Stimulated activated CD8-positive, alpha-beta memory T cell treated with anti-CD3 and anti-CD28 coated beads, Interleukin-2, amount 100 ng/mL, for 1 hour (primary cell): ENCODE measurements at regions not wholly inside any gene's neighbourhood (a gene's known extent, or its start where the extent isn't known, plus 50 kb on each side); places are given as distances from the start of the nearest gene placed in this dataset.
A peak's percentile ranks its signal among the peaks of the same experiment; 100 is the strongest.
"Not testable (repeated sequence)": the region's sequence is repeated elsewhere in the genome, so short reads cannot be mapped to it uniquely, and the experiment has no call there.

ENCODE experiments used
- DNase-seq, 2 donors: peaks; one replicate each; pipeline ENCODE4 v3.0.0-alpha.2; 2020; ENCODE audit warnings: low read depth in 2 of 2

DNA sequence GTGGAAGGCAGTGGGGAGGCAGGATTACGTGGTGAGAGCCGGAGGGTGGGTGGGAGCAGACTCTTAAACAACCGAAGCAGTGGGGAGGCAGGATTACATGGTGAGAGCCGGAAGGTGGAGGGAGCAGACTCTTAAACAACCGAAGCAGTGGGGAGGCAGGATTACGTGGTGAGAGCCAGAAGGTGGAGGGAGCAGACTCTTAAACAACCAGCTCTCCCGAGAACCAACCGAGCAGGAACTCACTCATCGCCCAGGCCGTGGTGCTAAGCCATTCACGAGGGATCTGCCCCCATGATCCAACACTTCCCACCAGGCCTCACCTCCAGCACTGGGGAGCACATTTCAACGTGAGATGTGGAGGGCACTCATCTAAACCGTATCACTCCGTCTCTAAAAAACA is 87.7 kb downstream of the RTP5 start:
- DNase-seq = no peak

DNA sequence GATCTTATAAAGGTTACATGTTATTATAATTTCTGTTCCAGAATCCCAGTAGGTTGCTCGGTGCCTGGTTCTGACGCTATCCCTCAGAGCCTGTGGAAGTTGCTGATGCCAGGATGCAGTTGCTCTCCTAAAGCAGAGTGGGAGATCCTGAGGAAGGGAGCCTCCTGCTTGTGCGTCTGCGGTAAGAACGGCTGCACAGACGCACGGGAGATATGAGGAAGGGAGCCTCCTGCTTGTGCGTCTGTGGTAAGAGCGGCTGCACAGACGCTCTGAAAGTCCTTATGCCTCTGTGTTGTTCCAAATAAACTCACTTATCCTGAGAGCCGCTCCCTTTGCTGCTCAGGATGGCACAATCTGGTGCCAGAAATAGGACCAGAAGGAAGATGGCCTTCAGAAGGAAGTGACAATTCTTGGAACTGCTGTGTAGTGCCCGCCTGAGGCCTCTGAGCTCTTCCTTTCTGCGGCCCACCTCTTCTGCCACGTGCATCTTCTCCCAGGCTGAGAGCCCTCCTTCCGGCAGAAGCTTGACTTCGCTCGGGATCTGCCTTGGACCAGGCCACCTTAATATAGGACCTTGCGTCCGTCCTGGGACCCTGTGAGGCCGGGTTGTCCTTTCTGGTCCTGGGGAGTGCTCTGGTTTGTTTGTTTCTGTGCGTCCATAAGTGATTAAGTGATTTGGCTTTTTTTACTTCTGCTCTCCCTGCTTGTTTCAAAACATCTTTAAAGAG is 89.5 kb downstream of the RTP5 start:
- DNase-seq = no peak

DNA sequence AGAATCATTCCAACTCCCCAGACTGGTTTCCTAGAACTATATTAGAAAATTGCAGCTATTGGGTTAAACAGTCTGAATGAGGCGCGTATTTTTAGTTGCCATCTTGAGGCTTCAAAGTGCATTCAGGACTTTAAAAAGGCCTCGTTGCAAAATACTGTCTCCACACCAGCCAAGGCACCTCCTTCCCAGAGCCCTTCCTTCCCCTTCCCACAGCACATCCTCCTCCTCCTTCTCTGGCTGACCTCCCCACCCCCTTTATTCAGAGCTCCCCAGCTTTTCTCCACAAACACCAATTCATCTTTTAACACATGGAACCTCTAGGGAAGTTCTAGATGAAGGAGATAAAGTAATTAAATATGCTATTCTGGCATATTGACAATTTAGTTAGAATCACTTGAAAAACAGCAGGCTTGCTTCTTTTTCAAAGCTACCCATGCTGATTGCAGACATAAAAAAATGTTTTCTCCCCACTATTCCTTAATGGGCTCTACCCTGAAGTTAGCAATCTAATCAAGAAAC is 90.3 kb downstream of the RTP5 start:
- DNase-seq = no peak

DNA sequence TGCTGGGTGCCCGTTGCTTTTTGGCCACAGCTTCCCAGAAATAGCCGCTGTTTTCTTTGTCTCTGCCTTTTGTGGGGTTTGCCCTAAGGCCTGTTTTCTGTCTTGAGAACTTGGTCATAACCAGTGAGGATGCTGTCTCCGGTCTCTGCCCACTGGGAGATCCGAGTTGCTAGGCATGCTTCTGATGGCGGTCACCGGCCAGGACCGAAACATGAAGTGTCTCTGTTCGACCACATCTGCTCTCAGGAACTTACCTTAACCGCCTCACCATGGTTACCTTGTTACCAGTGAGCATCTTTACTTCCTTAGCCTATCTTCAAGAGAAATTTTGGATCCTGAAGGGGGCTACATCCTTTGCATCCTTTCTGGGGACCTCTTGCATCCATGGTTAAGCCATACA is 91.9 kb downstream of the RTP5 start:
- no peak for DNase-seq

DNA sequence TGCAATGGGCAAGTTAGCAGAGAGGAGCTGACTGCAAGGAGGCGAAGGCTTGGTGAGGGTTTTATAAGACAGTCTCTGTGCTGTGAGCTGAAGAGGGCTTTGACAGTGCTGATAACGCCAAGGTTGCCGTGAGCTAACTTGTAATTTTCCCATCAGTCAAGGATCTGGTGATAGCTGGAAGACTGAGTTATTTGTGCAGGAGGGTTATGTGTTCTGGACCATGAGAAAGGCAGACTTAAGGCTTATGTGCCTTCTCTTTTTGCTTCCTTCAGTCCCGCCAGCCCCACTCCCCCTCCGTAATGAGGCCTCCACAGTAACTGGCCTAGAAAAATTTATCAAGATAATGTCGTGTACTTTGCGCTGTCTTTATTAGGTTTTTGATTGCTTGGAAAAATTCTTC is 94.6 kb downstream of the RTP5 start:
- DNase-seq = no peak

DNA sequence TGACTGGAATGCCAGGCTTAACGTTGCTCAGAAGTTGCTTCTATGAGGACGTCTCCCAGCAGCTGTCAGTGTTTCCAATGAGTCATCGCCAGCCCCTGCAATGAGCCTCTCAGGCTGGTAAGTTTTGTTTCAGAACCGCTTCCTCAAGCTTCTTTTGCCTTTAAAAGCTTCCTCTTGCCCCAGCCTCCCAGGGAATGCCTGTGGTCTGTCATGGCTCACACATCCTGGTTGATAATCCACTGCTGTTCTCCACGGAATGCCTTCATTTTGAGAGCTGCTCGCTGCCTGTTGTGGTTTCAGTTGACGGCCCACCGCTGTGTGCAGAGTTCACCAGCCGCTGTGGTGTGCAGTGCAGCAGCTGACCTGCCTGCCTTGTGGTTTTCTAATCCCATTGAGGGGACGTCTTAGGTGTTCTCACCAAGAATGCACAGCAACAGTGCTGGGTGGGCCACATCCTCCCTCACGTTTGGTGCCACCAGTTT is 96.4 kb downstream of the RTP5 start:
- DNase-seq = peak; percentile 43 to 46

DNA sequence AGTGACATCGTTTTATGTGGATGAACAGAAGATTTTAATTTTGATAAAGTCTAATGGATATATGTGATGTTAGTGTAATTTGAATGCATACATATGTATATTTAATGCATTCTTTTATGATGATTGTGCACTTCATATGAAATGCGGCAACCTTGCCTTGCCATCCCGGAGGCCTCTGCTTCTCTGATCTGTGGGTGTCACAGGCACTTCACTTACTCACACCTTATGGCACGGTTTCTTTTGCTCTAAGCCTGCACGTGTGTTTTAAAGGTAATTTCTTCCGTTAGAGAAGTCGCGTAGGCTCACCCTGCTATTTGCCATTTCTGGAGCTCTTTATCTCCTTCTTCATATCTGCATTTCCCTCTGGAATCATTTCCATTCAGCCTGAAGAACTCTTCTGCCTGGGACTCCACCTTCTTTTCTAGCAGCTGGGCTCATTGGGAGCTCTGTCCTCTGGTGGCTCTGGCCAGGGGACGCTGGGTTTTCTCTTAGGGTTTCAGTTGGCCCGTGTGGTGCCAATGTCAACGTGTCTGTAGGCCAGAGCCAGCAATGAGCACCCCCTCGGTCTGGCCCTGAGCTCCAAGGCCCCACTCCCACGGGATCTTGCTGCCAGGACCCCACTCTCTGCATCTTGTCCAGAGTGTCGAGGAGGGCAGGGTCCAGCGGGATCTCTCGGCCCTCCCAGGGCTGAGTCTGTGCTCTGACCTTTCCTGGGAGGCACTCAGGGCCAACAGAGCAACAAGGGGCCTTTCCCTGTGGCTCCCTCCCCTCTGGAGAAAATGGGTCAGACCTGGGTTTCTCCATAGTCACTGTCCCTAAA is 97.3 kb downstream of the RTP5 start:
- DNase-seq = no peak

DNA sequence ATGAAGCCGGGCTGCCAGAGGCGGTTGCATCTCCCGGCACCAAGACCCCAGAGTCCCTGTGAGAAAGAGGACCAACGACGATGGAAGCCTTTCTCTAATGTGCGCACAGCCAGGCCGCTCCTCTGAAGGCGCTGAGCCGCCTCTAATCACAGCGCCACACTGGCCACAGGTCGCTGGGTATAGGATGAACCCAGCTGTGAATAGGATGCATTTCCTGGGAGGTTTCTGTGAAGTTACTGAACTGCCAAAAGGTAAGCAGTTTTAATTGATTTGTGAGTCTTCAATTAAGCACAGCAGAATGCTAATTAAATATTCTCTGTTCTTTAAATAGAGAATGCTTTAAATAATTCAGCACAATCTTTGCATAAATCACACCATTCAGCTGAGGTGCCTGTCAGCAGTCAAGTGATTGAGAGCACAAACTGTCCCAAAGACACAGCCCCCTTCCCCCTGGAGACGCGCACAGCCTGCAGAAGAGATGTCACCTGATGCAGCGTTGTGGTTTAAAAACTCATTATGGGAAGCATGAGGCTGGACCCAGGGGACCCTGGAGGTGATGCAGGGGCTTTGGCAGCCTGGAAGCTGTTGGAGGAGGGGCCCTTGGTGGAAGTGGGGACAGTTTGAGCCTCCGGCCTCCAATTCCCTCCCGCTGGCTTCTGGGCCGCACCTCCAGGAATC is 98.1 kb downstream of the RTP5 start:
- DNase-seq = no peak

DNA sequence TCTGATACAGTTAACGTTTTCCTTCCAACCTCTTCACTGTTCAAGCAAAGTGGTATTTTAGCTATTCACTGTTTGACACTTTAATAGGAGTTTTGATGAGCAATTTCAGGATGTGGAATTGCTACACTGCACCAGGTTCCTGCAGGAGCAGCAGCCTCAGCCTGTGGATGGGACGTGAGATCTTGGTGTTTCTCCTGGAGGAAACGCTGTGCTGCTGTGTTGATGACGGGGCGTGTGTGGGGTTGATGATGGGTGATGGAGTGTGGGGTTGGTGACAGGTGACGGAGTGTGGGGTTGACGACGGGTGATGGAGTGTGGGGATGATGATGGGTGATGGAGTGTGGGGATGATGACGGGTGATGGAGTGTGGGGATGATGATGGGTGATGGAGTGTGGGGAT is 98.9 kb downstream of the RTP5 start:
- no peak for DNase-seq

DNA sequence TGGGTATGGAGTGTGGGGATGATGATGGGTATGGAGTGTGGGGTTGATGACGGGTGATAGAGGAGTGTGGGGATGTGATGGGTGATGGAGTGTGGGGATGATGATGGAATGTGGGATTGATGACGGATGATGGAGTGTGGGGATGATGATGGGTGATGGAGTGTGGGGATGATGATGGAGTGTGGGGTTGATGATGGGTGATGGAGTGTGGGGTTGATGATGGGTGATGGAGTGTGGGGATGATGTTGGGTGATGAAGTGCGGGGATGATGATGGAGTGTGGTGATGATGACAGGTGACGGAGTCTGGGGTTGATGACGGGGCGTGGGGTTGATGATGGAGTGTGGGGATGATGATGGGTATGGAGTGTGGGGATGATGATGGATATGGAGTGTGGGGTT is 99.7 kb downstream of the RTP5 start:
- not testable (repeated sequence) for DNase-seq

DNA sequence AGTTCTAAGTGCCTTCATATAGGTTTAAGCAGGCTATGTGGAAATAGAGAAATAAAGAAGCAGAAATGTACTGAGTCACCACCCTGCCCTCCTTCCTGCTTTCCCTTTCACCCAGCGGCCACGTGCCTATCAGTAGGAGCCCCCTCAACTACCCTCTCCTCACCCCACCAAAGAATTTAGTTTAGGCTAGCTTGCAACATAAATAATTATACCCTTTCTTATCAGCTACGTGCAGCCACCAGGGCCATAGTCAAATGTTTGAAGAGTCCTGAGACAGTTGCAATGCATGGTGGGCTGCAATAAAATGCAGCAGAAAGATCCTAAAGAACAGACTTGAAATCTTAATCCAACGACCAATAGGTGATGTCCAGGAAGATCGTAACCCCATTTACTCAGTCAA is 101.2 kb downstream of the RTP5 start:
- DNase-seq = no peak

DNA sequence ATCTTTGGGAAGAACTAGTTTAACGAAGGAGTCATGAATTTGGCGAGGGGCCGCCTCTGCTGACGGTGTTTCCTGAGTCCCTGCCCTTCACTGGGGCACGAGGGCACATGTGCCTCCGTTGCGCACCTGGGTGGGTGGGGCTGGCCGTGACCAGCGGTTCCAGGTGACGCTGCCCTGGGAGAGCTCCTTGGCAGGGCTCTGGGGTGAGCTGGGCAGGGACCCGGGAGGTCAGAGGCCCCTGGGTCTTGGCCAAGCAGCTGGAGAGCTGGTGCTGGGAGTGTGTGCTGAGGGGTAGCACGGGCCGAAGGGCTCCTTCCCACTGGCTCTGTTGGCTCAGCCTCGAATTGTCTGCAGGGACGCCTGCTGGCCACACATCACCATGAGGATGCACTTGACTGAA is 104.6 kb downstream of the RTP5 start:
- no peak for DNase-seq

DNA sequence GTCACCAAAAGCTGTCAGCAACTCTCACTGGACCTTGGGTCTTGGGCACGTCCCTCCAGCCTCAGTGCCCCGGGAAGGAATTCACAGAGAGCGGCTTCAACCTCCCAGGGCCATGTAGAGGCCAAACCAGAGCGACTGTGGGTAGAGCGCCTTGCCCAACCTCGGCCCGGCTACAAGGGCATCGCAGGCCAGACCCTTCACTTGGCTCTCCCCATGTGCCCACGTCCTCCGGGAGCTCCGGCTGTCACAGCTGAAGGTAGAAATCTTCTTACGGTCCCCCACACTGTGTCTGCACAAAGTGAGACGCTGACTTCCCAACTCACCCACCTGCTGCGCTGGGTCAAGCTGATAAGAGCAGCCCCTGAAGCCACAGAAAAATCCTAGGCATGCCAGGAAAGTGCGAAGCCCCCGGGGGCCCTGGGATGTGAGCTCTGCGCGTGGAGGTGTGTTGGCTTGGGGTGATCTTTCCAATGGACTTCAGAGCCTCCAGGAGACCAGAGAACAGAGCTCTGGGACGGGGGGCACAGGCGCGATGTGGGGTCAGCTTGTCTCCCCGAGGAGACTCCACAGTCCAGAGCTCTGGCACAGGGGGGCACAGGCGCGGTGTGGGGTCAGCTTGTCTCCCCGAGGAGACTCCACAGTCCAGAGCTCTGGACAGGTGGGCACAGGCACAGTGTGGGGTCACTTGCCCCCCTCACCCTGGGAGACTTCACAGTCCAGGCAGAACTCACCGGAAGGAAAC is 105.5 kb downstream of the RTP5 start:
- no peak for DNase-seq

DNA sequence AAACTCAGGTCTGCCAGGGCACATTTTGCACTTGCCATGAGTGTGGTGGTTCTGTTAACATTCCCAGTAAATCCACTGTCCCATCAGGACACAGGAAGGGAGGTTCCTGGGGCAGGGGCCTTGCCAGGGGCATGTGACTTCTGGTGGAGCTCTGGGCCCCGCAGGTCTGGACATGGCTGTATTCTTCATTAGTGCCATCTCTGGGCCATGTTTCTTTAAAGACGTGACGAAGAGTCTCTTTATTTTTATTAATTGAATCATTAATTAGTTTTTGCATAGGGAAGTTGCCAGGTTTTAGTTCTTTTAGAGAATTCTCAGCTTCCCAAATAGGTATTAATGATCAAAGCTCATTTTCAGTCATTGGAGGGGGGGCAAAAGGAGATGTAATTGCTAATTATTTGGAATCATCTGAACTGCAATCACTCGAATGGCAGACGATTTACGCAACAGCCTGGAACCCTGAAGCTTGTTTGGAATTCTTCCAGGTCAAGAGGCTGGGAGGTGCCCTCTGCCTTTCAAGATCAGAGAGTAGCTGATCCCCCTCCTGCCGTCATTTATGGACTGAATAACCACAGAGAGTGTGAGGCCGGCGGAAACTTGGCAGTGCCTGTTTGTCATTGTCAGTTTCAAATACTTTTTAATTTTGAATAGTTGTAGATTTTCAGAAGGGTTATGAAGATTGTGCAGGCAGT is 106.2 kb downstream of the RTP5 start:
- DNase-seq = no peak

DNA sequence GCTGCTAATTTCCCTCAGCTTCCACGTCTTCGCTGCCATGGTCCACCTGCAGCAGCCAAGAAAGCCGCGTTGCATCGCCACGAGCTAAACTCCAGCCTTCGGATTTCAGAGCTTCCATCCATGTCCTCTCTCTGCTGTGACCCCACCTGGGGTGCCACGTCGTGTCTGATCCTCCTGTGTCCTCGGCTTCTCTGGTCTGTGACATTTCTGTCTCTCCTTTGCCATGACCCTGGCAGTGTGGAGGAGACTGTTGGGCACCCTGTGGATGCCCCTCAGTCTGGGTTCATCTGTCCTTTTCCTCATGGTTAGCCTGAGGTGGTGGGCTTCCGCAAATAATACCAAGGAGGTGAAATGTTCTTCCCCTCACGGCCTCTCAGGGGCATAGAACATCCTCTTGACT is 106.8 kb downstream of the RTP5 start:
- no peak for DNase-seq

DNA sequence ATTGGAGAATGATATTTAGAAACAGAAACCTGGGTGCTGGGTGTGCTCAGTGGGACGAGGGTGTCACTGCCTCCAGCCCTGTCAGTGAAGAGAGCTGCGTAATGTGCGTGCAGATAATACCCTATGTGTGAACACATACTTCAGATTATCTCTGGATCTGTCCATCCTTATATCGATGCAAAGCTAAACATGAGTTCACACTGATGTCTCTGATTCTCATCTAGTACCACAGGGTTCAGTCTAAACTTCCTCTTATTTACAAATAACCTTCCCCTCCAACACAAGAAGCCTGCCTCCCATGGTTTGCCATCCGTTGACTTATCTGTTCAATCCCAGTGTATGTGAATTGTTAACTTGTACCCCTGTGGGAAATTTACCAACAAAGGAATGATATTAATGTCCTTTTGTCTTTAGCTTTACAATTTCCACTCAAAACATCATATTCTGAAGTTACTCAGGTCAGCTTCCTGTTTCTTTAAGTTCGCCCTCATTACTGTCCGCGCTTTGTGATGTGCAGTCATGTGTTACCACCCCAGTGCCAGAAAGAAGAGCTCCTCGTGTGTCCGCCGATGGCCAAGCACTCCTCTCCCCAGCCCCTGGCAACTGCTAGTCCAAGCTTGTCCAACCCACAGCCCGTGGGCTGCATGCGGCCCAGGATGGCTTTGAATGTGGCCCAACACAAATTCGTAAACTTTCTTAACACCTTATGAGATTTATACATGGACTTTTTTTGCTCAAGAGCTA is 108.2 kb downstream of the RTP5 start:
- DNase-seq = no peak

DNA sequence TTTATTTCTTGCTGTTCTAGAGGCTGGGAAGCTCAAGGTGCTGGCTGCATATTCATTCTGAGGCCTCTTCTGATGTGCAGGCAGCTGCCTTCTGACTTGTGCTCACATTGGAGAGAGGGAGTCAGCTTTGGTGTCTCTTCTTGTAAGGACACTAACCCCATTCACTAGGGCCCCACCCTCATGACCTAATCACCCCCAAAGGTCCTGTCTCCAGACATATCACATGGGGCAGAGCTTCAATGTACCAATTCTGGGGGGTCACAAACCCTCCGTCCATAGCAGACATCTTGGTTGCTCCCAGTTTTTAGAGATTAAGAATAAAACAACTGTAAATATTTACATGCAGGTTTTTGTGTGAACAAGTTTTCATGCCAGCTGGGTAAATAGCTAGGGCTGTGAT is 109.1 kb downstream of the RTP5 start:
- DNase-seq = no peak

DNA sequence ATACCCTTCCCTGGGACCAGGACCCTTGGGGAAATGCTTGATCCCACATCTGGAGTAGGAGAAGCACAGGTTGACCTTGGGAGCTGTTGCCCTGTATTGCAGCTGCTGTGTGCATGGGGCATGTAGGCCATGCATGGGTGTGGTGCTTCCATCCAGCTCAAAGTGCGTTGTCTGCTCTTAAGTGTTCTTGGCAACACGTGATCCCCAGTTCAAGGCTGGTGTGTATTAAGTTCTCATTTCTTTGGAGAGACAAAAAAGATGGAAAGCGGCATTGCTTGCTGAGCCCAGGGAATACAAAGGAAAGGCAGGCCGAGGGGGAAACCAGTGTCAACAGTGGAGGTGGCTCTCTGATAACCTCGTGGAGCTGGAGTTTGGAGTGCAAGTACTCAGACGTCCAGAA is 110.7 kb downstream of the RTP5 start:
- no peak for DNase-seq

DNA sequence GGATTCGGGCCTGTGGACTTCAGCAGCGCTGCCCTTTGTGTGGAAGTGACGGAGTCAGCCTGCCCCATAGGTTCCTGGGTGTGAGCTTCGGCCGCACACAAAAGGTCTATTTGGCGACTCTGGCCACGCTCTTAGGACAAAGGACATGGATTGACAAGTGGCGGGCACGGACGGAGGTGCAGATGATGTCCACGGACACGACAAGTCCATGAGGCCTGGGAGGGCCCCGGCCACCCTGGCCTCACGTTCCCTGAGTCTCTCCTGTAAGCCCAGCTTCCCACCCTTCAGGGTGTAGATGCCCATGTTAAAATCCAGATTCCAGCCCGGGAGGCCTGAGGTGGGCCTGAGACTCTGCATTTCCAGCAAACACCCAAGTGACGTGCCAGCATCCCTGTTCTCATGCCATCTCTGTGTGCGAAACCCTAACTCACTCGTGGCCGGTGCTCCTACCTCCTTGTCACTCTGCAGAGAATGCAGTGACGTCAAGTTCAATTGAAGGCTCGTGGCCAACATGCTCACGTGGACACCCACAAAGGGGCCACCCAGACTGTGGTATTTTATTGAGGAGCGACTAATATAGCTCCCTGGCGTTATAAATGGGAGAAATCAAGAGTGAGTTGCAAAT is 111.7 kb downstream of the RTP5 start:
- DNase-seq = no peak
